Islet of Langerhans (tissue), 1 donor: ENCODE measurements at regions not wholly inside any gene's neighbourhood (a gene's known extent, or its start where the extent isn't known, plus 50 kb on each side); places are given as distances from the start of the nearest gene placed in this dataset.
"Not testable (repeated sequence)": the region's sequence is repeated elsewhere in the genome, so short reads cannot be mapped to it uniquely, and the experiment has no call there.

Experiments
- FAIRE-seq: peaks from one replicate; lab custom pipeline; 2011; peaks lifted over from hg19 to GRCh38; lab: Jason Lieb, UNC

DNA sequence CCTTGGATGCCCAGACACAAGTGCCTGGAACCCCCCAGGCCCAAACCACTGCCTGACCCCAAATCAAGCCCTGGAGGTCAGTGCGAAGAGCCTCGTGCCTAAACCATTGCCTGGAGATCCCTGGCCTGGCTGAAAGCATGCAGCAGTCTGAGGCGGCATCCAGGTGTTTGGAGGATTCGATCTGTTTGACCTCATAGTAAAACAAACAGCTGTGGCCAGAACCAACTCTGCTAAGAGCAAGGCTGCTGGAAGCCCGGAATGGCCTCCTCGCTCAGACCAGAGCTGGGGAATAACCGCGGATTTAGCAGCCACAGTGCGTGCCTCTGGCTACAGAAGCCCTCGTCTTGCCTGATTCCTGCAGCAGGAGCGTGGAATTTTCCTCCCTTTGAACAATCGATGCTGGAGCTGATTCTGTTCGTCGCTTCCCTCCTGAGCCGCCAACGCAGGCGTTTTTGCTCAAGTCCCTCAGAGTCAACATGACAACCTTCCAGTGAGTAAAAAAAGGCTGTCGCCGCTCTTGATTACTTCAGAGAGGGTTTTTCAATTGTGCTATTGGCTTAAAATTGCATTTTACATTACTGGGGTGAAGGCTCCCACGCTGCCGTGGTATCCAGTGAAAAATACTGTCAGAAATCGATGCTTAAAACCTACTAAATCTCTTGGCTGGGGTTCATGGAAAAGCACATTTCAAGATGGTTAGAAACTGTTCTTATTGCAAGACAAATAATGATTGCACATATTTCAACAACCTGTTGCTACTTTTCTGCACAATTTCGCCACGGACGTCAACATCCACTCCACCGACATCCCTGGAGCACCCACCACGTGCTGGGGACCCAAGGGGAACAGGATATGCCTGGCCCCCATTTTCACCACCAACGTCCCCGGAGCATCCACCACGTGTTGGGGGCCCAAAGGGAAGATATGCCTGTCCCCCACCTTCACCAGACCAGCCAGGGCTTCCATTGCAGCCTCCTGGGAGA is 190.0 kb downstream of the OLFM1 start:
- FAIRE-seq, result no peak

DNA sequence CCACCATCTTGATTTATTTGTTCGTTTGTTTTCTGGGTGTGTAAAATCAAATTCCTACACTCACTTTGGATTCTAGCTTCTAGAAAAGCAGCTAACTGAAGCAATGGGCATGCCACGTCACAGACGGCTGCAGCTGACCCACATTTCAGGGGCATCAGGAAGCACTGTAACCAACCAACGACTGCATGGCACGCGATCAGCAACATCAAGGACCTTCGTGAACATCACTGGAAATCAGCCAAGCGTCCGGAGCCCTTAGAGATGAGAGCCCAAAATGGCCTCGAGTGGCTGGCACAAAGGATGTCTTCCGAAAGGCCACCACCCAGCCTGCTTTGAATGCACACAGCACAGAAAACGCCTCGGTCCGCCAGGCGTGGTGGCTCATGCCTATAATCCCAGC is 191.1 kb downstream of the OLFM1 start:
- FAIRE-seq, result no peak

DNA sequence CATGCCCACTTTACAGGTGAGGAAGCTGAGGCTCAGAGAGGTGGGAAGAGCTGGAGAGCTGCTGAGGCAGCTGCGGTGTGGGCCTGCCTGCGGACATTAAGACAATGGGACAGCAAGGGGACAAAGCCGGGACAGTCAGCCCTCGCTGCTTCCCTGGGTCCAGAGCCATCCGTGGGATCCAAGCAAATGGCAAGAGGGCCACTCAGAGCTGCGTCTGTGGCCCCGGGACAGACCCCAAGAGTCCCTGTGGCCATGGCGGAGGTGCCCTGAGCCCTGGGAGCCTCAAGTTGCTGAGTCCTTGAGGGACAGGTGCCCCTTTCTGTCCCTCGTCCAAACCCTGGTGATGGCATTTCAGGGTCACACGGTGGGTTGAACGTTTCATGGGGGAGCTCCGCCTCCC is 191.9 kb downstream of the OLFM1 start:
- FAIRE-seq, result no peak

DNA sequence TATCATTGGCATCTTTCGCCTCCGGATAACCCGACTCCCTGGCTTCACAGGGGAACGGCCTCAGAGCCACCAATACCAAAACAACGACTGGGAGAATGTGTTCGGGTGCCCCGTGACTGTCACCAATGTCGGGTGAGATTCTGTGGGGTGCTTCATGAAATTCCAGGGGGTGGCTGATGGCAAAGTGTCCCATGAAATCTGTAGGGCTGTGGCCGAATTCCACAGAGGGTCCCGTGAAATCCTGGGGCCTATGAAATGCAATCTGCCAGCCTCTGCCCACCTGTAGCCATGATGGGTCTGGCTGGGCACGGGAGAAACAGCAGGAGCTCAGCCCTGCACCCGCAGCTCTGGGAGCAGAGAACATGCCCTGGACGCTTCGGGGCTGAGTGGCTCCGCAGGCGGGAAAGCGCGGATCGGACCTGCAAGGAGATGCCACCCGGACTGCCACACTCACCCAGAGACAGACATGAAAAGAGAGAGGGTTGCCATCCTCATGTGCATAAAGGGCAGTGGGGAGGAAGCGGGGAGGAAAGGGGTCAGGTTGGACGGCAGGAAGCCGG is 192.4 kb downstream of the OLFM1 start:
- no peak for FAIRE-seq

DNA sequence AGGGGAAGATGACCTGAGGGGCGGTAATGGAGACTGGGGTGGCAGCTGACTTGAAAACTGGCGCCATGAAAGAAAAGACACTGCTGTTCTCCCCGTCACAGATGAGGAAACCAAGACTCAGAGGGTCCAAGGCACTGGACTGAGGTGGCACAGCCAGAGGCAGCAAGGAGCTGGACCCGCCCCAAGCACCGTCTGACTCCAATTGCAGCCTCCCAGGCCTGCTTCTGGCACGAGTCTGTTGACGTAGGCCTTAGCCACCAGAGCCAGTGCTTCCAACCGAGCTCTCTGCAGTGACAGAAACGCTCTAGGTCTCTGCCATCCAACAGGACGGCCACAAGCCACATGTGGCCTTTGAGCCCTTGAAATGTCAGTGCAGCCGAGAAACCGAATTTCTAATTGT is 193.2 kb downstream of the OLFM1 start:
- no peak for FAIRE-seq

DNA sequence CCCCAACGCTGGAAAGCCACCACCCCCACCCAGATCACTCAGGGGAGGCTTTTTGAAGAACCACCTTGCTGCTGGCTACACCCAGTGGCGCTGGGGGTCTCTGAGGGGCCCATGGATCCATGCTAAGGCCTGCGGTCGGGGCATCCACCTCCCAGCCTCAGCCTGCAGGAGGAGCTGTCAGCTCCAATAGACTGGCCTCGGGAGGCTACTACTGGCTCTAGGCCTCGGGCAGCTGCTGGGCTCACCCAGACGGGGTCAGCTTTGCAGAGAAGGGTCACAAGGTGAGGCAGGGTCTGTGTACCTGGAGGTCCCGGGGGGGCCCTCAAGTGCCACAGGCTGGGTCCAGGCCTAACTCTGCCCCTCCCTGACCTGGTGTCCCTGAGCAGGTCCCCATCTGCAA is 193.7 kb downstream of the OLFM1 start:
- no peak for FAIRE-seq

DNA sequence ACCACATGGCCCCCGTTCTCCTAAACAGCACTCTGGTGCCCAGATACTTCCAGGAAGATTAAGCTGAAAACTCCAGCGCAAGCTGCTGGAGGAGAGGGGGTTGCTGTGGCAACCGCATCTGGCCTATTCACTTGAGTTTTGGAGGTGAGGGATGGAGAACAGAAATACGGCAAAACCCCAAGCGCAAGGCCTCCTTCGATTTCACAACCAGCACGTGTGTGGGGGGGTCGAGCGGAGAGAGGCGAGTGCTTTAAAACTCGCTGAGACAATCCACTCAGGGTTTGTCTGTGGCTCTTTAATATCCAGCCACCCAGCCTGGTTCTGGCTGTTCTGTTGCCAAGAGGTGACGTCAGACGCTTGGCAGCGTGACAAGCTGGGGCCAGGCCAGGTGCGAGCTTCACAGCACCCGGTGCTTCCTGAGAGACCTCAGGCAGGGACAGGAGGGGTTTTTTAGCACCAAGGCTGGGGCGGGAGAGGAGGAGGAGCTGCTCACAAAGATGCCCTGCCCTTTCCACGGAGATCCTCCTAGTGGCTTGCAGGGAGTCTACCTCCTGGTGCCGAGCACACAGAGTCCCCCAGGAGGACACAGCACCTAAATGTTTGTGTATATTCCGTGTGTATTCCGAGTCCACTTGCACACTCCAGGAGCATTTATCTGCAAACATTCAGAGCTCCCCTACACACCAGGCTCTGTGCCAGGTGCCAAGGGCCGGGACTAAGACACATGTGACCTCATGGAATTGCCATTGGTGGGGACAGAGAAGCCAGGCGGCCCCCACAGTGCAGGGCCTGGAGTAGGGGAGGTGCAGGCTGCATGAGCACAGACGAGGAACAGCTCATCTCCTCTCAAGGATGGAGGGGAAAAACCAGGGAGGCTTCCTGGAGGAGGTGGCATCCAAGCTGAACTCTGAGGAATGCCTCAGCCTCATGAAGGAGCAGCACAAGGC is 194.6 kb downstream of the OLFM1 start:
- peak; percentile 92 for FAIRE-seq

DNA sequence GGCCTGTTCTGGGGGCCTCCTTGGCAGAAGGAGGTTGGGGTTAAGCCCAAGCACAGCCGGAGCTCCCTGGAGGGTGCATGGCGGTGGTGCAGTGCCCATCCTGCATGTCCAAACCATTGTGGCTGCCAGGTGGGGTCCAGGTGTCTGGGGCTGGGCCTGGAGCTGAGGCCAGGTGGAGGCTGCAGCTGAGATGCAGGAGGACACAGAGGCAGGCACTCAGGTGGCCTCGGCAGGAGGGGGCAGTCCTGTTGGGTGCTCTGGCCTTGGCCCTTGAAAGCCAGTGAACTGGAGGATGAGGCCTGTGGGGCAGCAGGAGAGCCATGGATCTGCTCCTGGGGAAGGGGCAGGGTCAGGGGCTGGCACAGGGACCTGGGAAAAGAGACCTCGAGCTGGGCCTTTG is 195.3 kb downstream of the OLFM1 start:
- no peak for FAIRE-seq

DNA sequence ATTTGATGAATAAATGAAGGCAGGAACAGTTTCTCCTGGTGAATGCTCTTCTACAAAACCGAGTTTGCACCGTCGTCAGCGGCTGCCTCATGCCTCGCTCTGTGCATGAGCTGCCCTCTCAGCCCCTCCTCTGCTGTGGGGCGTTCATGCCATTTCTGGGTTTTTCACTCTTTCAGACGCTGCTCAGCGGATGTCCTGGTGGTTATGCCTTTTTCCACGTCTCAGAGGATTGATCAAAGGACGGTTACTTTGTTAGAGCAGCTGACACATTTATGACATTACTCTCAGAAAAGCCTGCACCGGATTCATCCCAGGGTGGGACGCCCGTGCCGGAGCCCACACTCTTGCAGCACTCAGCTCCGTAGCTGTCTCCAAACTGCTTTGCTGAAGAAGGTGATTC is 195.9 kb upstream of the PPP1R26 start:
- FAIRE-seq, result no peak

DNA sequence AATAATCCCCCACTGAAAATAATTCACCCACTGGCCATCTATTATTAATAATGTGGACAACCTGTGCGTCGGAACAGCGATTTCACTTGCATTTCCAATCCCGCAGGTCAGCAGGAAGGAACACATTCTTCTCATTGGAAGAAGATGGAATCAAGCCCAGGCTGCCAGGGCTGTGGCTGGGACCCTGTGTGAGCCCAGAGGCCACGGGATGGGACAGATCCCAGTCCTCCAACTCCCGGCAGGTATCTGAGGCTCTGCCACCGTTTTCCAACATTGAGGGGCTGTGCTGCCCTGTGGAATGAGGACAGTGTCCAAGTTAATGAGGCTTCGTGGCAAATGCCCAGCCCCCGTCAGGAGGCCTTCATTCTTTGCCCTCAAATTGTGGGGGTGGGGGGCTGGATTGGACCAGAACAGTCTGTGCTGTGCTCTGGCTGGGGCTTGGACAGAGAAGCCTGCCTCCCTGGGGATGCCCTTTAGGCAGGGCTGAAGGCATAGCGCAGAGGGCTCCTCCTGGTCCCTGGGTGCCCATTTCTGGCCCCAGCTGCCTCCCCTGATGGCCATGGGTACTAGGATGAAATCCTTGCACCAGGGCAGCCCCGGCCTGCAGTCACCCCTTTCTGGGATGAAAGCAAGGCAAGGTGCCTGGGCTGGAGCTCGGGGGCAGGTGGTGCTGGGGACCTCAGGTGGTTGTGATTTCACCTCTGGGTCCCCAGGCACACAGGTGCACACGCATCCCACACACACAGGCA is 195.0 kb upstream of the PPP1R26 start:
- FAIRE-seq, result no peak

DNA sequence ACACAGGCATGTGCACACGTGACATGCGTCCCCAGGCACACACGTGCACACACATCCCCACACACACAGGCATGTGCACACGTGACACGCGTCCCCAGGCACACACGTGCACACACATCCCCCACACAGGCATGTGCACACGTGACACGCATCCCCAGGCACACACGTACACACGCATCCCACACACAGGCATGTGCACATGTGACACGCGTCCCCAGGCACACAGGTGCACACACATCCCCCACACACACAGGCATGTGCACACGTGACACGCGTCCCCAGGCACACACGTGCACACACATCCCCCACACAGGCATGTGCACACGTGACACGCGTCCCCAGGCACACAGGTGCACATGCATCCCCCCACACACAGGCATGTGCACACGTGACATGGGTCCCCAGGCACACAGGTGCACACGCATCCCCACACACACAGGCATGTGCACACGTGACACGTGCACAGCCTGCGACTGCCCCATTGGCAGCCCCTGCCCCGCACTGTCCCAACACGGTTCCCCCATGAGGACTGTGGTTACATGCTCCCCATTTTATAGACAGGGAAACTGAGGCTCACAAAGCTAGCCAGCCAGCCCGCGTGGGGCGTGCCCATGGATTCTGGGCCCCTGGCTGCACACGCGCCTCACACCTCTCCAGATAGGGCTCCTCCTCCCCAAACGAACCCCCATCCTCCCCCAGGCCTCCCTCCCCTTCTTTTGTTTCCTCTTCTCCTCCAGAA is 193.2 kb upstream of the PPP1R26 start:
- not testable (repeated sequence) for FAIRE-seq

DNA sequence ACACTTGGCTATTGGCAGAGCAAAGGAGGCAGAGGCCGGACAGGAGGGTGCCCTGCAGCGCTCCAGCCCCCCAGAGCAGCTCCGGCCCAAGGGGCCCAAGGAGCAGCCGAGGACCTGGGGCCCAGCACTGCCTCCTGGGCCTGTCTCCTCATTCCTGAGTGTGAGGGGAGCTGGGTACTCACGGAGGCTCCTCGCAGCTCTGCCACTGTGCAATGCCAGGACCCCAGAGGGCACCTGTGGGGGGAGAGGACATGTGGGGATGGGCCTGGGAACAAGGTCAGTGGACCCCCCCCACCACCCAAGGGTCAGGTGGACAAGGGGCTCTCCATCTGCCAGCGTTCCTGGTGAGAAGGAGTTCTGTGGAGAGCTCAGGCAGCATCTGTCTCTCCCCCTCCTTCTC is 192.6 kb upstream of the PPP1R26 start:
- no peak for FAIRE-seq

DNA sequence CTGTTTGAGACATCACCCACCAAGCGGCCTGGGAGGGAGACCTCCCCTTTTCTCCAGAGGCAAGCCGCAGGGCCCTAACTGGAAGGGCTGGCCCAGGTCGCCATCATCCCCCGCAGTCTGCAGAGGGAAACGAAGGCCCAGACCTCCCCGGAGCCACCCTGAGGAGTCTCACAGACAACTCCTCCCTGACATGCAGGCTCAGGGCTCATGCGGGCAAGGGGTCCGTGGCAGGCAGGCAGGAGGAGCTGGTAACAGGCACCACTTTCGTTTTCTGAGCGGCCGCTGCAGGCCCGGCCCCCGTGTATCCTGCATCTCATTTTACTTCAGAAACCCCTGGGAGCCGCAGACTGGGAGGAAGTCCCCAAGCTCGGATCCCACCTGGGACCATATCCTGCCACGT is 192.0 kb upstream of the PPP1R26 start:
- no peak for FAIRE-seq

DNA sequence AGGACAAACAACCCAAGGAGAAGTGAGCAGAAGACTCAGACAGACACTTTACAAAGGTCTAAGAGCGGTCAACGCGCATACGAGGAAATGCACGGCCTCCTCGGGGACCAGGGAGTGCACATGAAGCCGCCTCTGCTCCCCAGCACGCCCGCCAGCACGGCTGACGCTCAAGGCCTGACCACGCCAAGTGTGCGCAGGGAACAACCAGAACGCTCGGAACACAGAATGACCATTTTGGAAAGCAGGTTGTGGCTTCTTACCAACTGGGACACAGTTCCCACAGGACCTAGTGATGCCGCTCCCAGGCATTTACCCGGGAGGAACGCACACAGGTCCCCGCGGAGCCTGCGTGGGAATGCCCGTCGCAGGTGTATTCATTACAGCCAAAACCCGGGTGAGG is 191.5 kb upstream of the PPP1R26 start:
- FAIRE-seq, result no peak

DNA sequence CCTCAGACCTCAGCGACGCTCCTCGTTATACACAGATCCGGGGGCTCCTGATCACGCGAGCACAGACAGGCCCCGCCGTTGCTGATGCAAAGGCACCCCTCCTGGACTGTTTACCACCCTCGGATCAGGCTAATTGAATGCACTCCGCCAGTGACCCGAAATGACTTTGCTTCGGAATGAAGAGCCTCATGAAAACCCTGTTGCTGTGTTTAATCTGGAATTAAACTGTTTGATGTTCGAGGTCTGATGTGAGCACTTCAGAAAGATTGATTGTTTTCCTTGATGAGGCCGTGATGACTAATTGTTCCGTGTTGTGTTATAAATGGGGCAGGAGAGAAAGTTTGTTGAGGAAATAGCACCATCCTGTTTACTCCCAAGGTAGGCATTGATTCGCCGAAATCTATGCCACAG is 190.5 kb upstream of the PPP1R26 start:
- FAIRE-seq, result no peak

DNA sequence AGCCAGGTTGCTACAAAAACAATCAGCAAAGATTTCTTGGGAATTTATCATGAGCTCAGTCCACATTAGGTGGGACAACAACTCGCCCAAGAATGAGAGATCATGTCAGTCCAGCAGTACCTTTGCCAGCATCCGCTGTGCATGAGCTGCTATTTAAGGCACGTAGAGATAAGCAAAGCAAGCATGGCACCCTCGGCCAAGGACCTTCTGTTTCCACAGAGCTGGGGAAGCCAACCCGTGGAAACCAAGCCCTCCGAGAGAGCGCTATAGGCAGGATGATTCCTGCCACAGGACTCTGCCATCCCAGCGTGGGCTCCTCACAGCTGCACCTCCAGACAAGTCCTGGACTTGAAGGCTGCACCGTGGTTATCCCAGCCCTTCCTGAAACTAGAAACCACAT is 189.5 kb upstream of the PPP1R26 start:
- no peak for FAIRE-seq

DNA sequence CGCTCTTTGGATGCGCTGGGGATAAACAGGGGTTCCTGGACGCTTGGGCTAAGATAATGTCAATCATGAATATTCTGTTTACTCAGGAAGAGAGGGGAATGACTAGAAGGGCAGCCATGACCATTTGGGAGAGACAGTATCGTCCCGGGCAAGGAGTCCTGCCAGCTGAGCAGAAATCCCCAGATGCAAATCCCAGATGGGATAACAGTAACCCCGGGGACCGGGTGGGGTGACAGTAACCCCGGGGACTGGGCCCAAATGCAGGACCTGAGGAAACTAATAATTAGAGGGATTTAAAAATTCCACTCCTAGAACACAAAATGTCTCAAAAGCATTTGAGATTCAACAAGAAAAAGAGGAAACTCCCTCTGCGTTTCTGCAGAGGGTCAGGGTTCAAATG is 189.0 kb upstream of the PPP1R26 start:
- FAIRE-seq, result no peak

DNA sequence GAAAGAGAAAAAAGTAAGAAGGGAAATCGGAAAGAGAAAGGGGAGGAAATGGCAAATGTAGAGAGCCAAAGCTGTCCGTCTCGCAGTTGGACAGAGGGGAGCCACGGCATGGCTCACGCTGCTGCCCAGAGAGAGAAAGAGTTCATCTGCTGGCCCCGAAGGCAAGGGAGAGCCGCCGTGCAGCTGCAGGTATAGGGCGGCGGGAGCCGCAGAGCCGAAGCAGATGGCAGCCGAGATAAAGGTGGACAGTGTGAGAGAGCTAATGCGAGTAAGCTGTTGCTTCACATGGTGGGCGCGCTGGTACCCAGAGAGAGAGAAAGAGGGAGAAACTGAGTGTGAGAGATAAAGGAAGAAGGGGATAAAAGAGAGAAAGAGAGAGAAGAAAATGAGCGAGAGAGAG is 188.4 kb upstream of the PPP1R26 start:
- FAIRE-seq, result no peak

DNA sequence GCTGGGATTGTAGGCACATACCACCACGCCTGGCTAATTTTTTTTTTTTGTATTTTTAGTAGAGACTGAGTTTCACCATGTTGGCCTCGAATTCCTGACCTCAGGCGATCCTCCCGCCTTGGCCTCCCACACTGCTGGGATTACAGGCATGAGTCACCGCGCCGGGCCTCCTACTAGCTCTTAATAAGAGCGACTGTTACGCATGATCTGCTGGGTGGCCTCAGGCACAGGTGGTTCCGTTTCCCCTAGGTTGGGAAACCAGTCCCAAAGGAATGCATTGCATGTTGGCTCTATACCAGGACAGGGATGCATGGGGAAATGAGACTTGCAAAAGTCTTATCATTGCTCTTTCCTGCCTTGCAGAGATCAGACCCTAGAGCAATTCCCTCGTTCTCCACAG is 184.7 kb upstream of the PPP1R26 start:
- no peak for FAIRE-seq

DNA sequence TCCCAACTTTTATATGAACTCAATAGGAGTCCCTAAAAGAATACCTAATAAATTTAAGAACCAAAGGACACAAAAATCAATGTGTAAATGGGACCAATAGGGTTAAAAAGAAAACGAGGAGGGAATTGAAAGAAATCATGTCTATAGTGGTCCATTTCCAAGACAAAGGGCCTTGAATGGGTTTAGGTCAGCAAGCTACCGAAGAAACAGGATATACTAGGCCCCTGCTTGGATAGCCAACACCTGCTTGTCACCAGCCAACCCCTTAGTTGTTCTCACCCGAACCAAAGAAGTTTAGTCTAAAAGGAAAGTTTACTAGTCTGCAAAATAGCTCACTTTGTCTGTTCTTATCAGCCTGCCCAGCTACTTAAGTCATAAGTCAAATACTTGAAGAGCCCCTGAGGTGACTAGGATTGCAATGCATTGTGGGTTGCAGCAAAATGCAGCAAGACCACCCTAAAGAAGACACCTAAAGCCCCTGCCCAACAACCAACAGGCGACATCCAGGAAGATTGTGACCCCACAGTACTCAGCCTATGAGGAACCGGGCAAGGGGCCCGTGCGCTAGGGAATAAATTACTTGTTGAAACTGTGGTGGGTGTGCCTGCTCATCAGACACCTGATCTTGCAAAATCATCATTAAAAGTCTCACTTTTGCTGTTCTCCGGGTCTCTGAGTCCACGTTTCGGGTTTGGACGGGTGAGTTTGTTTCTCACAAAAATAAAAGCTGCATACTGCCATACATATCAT is 183.9 kb upstream of the PPP1R26 start:
- FAIRE-seq, result no peak
